Cardiac muscle cell (in vitro differentiated cells and primary cell): ENCODE measurements at regions not wholly inside any gene's neighbourhood (a gene's known extent, or its start where the extent isn't known, plus 50 kb on each side); places are given as distances from the start of the nearest gene placed in this dataset.
"Not testable (repeated sequence)": the region's sequence is repeated elsewhere in the genome, so short reads cannot be mapped to it uniquely, and the experiment has no call there.

Source experiments
- DNase-seq, 2 donors: peaks; one replicate each; pipeline versions ENCODE4 v3.0.0 to v3.0.0-alpha.2; 2010 to 2017; ENCODE audit warnings: low read depth in 1 of 2, low spot score in 1 of 2
- H3K27ac ChIP-seq: fragments of 200-600 bp; sonication (generic); 2 replicates; pipeline ENCODE4 v1.5.1; 2016
- H3K27me3 ChIP-seq: fragments of 200-600 bp; sonication (generic); 2 replicates; pipeline ENCODE4 v1.6.0; 2016; ENCODE audit warnings: control low read depth
- H3K36me3 ChIP-seq: fragments of 200-600 bp; sonication (generic); 2 replicates; pipeline ENCODE4 v1.5.1; 2016; ENCODE audit warnings: control low read depth
- H3K4me1 ChIP-seq: fragments of 200-600 bp; sonication (generic); 2 replicates; pipeline ENCODE4 v1.8.1; 2017; ENCODE audit warnings: low read depth, mild to moderate bottlenecking, mixed run types
- H3K4me3 ChIP-seq: fragments of 200-600 bp; sonication (generic); 2 replicates; pipeline ENCODE4 v1.5.1; 2016; ENCODE audit warnings: mild to moderate bottlenecking
- H3K9me3 ChIP-seq: fragments of 200-600 bp; sonication (generic); 2 replicates; pipeline ENCODE4 v1.5.1; 2017; ENCODE audit warnings: low read depth, mild to moderate bottlenecking, control low read depth
- TF ChIP-seq, protein P1 (sequence below): IDR thresholded peaks from 2 replicates; pipeline ENCODE4 v1.5.1; 2012; ENCODE audit warnings: low read depth, mild to moderate bottlenecking, low read length

DNA sequence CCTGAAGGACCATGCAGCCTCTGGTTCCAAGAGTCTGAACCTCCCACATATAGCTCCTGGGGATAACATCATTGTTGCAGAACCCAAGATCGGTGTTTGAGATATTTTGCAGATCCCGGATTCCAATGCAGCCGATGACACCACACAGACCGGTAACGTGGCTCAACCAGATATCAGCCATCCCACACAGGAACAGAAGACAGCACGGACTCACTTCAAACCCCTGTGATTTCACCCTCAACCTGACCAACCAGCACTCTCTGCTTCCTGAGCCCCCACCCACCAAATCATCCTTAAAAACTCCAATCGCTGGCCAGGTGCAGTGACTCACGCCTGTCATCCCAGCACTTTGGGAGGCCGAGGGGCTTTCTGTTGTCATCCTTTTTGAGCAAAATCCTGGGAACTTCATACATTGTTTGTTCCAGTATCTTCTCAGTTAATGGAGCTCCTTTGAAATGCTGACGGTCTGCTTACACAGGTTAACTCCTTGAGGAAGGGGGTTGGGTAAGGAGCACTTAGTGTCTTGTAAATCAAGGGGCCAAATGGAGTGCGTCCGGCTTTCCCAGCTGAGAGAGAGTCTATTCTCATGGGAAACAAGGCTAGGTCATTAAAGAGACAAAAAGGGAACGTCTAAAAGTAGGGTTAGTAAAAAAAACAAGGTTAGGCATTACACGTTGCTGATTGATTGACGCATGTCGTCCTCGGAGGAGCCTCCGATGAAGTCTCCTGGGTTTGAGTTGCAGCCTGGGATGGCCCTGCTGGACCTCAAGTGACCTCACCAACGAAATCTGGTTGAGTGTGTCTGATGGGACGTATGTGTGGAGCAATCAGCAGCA, 230.4 kb downstream of the CRLF2 start:
- Histone ChIP-seq H3K9me3 (no peaks in the 10 kb centered on the region), H3K4me3 (no peak overlapping the region), H3K27me3 (peaks cover 15% of the 10 kb centered on the region), H3K36me3 (no peaks in the 10 kb centered on the region), H3K27ac (no peak overlapping the region), H3K4me1 (no peaks in the 10 kb centered on the region)
- DNase-seq: no peak
- TF ChIP-seq, protein P1, sequence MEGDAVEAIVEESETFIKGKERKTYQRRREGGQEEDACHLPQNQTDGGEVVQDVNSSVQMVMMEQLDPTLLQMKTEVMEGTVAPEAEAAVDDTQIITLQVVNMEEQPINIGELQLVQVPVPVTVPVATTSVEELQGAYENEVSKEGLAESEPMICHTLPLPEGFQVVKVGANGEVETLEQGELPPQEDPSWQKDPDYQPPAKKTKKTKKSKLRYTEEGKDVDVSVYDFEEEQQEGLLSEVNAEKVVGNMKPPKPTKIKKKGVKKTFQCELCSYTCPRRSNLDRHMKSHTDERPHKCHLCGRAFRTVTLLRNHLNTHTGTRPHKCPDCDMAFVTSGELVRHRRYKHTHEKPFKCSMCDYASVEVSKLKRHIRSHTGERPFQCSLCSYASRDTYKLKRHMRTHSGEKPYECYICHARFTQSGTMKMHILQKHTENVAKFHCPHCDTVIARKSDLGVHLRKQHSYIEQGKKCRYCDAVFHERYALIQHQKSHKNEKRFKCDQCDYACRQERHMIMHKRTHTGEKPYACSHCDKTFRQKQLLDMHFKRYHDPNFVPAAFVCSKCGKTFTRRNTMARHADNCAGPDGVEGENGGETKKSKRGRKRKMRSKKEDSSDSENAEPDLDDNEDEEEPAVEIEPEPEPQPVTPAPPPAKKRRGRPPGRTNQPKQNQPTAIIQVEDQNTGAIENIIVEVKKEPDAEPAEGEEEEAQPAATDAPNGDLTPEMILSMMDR: no peak

DNA sequence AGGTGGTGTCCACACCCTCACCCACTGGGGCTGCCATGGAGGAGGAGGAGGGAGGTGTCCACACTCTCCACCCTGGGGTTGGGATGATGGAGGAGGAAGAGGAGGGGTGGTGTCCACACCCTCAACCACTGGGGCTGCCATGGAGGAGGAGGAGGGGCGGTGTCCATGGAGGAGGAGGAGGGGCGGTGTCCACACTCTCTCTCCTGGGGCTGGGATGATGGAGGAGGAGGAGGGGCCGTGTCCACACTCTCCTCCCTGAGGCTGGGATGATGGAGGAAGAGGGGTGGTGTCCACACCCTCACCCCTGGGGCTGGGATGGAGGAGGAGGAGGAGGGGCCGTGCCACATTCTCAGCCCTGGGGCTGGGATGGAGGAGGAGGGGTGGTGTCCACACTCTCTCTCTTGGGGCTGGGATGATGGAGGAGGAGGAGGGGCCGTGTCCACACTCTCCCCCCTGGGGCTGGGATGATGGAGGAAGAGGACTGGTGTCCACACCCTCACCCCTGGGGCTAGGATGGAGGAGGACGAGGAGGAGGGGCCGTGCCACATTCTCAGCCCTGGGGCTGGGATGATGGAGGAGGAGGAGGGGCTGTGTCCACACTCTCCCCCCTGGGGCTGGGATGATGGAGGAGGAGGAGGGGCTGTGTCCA, 231.7 kb downstream of the CRLF2 start:
- H3K36me3 ChIP-seq: no peaks in the 10 kb centered on the region
- no peaks in the 10 kb centered on the region for H3K4me1 ChIP-seq
- H3K27ac ChIP-seq: no peak overlapping the region
- H3K27me3 ChIP-seq: peaks cover 15% of the 10 kb centered on the region
- DNase-seq: no peak
- no peak overlapping the region for H3K4me3 ChIP-seq
- TF ChIP-seq, protein P1: no peak
- no peaks in the 10 kb centered on the region for H3K9me3 ChIP-seq

DNA sequence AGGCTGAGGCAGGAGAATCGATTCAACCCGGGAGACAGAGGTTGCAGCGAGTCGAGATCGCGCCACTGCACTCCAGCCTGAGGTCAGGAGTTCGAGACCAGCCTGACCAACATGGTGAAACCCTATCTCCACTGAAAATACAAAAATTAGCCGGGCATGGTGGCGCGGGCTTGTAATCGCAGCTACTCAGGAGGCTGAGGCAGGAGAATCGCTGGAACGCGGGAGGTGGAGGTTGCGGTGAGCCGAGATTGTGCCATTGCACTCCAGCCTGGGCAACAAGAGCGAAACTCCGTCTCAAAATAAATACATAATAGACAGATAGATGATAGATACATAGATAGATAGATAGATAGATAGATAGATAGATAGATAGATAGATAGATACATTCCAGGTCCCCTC, 233.3 kb downstream of the CRLF2 start:
- not testable (repeated sequence) for DNase-seq, H3K36me3 ChIP-seq, H3K4me1 ChIP-seq, H3K9me3 ChIP-seq, H3K4me3 ChIP-seq, H3K27ac ChIP-seq
- H3K27me3 ChIP-seq: peaks cover 15% of the 10 kb centered on the region

DNA sequence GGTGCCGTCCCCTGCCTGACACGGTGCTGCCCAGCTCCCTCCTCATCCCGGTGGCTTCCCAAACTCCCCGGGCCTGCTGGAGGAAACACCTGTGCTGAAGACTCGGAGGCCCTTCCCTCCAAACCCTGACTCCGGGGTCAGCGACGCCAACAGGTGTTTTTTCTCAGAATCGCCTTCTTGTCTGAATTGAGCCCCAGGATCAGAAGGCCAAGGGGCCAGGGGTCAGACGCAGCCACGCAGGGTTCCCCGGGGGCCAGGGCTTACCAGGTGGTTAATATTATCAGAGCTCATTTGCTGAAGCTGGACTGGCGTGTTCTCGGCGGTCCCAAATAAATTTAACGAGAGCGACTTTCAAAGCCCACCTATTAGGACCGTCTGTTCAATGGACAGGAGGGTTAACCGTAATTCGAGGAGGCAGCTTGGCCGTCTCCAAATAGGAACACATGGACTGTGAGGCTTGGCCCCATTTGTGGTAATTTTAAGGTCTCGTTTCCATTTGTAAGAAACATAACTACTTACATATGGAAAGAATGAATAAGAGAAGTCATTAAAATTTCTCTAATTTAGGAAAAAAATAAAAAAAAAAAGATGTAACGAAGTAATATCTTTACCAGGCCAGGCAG, 239.3 kb downstream of the CRLF2 start:
- Histone ChIP-seq H3K4me1 (no peaks in the 10 kb centered on the region), H3K27me3 (no peaks in the 10 kb centered on the region), H3K4me3 (no peak overlapping the region), H3K36me3 (no peaks in the 10 kb centered on the region), H3K9me3 (no peaks in the 10 kb centered on the region), H3K27ac (no peak overlapping the region)
- TF ChIP-seq, protein P1: no peak
- no peak for DNase-seq

DNA sequence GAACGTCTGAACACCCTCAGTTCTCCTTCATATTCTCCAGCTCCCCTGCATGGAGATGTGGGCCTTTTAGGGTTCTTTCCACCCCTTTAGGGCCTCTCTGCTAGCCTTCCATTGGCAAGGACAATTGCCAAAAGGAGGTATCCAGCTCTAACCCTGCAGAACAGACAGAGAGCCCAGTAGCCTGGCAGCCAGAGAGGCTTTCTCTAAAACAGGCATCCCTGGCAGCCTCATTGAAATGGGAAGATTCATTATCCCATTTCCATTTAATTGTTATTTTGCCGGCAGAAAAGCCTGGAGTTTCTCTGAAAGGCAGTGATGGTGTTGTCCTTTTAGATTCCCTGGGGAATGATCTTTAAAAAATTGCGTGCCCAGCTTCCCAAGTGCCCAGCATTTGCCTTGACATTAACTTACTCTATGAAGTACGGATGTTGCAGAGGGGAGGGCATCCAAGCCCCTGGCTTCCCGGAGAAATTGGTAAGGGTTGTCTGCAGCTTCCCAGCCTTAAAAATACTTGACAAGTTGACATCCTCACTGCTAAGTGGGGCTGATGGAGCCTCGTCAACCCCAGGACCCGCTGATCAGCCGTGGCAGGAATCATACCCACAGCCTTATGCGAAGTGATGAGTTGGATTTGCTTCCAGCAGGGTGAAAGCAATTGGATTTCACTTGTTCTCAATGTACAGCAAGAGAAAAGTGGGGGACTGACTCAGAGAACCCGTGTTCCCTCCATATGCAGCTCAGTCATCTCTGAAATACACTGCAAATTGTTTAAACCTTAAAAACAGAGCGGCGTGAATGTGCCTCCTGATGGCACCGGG, 244.1 kb downstream of the CRLF2 start:
- no peaks in the 10 kb centered on the region for H3K36me3 ChIP-seq
- H3K27ac ChIP-seq: no peak overlapping the region
- H3K4me1 ChIP-seq: no peaks in the 10 kb centered on the region
- no peak for DNase-seq
- TF ChIP-seq, protein P1: no peak
- H3K4me3 ChIP-seq: no peak overlapping the region
- H3K27me3 ChIP-seq: no peaks in the 10 kb centered on the region
- H3K9me3 ChIP-seq: no peaks in the 10 kb centered on the region
